GM23338 (cell line): ENCODE measurements at regions not wholly inside any gene's neighbourhood (a gene's known extent, or its start where the extent isn't known, plus 50 kb on each side); places are given as distances from the start of the nearest gene placed in this dataset.
"Not testable (repeated sequence)": the region's sequence is repeated elsewhere in the genome, so short reads cannot be mapped to it uniquely, and the experiment has no call there.

Source experiments
- EZH2 ChIP-seq: fragments of 200-600 bp; sonication (generic); IDR thresholded peaks from one replicate; pipeline ENCODE4 v1.8.0; 2017; ENCODE audit warnings: antibody characterized with exemption, mild to moderate bottlenecking, low read depth; ENCODE audit not compliant: unreplicated experiment
- TF ChIP-seq, protein P1 (sequence below), 2 experiments: fragments of 200-600 bp in 1 of 2; sonication (generic) in 1 of 2; conservative IDR thresholded peaks; 2 replicates each; pipeline versions ENCODE4 v1.5.1 to v1.6.1; 2016 to 2017; ENCODE audit warnings: antibody characterized with exemption in 2 of 2, low read depth in 2 of 2, mild to moderate bottlenecking in 2 of 2, moderate library complexity in 1 of 2

- TF ChIP-seq, protein P1, sequence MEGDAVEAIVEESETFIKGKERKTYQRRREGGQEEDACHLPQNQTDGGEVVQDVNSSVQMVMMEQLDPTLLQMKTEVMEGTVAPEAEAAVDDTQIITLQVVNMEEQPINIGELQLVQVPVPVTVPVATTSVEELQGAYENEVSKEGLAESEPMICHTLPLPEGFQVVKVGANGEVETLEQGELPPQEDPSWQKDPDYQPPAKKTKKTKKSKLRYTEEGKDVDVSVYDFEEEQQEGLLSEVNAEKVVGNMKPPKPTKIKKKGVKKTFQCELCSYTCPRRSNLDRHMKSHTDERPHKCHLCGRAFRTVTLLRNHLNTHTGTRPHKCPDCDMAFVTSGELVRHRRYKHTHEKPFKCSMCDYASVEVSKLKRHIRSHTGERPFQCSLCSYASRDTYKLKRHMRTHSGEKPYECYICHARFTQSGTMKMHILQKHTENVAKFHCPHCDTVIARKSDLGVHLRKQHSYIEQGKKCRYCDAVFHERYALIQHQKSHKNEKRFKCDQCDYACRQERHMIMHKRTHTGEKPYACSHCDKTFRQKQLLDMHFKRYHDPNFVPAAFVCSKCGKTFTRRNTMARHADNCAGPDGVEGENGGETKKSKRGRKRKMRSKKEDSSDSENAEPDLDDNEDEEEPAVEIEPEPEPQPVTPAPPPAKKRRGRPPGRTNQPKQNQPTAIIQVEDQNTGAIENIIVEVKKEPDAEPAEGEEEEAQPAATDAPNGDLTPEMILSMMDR (conservative IDR thresholded peaks at IDR 0.05; ENCODE audit: low read depth in 2 of 2), result not testable (repeated sequence)
- not testable (repeated sequence) for TF ChIP-seq EZH2
These were observed 81.1 kb downstream of the ATP23 start for GRCh38 chr12:58022379-58023020.
